SH-SY5Y (cell line): ENCODE measurements at regions not wholly inside any gene's neighbourhood (a gene's known extent, or its start where the extent isn't known, plus 50 kb on each side); places are given as distances from the start of the nearest gene placed in this dataset.

Experiments
- GATA2 ChIP-seq: IDR thresholded peaks from 2 replicates; pipeline ENCODE4 v1.6.1; 2011; ENCODE audit warnings: mild to moderate bottlenecking, low read depth, low read length
- GATA3 ChIP-seq: IDR thresholded peaks from 2 replicates; pipeline ENCODE4 v1.6.1; 2011; ENCODE audit warnings: low read depth, mild to moderate bottlenecking, low read length, moderate library complexity

GRCh38 chr14:85420707-85421106 lies 109.2 kb upstream of the FLRT2 start:
- no peak for TF ChIP-seq GATA2
- TF ChIP-seq GATA3: no peak
